SK-N-SH (cell line): ENCODE measurements at regions not wholly inside any gene's neighbourhood (a gene's known extent, or its start where the extent isn't known, plus 50 kb on each side); places are given as distances from the start of the nearest gene placed in this dataset.

Source experiments
- CTCF ChIA-PET: fragments of 300-600, 350-600 bp; formaldehyde crosslinking; extraction: SDS; loops from one replicate; lab custom pipeline; 2021; lab: Yijun Ruan, JAX
- POLR2A ChIA-PET: fragments of 350-600 bp; sonication (Branson Sonifier 250); formaldehyde crosslinking; extraction: SDS; loops from one replicate; lab custom pipeline; 2020; ENCODE audit warnings: antibody characterized with exemption, inconsistent platforms; lab: Yijun Ruan, JAX
- DNase-seq: peaks from one replicate; pipeline ENCODE4 v3.0.0; 2012
- H2AFZ ChIP-seq: fragments of 200-600 bp; sonication (generic); 2 replicates; pipeline ENCODE4 v1.8.1; 2016; ENCODE audit warnings: antibody characterized with exemption, mild to moderate bottlenecking, low read depth
- H3F3A ChIP-seq: fragments of 200-600 bp; sonication (generic); replicated peaks from 2 replicates; pipeline ENCODE3; 2016; ENCODE audit warnings: antibody characterized with exemption, mild to moderate bottlenecking; ENCODE audit not compliant: insufficient read depth
- H3K27ac ChIP-seq, 2 experiments: fragments of 200-500 bp in 1 of 2; fragments of 200-600 bp in 1 of 2; sonication (Bioruptor generic) in 1 of 2; sonication (generic), shearing (Covaris generic) in 1 of 2; 2 replicates each; pipeline versions ENCODE4 v1.5.1 to v1.6.1; 2014 to 2016; ENCODE audit warnings: low read depth in 2 of 2, inconsistent platforms in 1 of 2, low read length in 1 of 2, mild to moderate bottlenecking in 1 of 2, mixed read lengths in 1 of 2
- H3K27me3 ChIP-seq: fragments of 200-600 bp; sonication (generic), shearing (Covaris generic); 2 replicates; pipeline ENCODE4 v1.6.1; 2016; ENCODE audit warnings: mixed run types; ENCODE audit not compliant: insufficient read depth
- H3K36me3 ChIP-seq, 2 experiments: fragments of 200-500 bp in 1 of 2; fragments of 200-600 bp in 1 of 2; sonication (Bioruptor generic) in 1 of 2; sonication (generic) in 1 of 2; replicated peaks in 1 of 2; 2 replicates each; pipeline versions ENCODE3 to v1.5.1; 2014 to 2016; ENCODE audit warnings: low read length in 1 of 2, mild to moderate bottlenecking in 1 of 2; ENCODE audit not compliant: insufficient read depth in 2 of 2, control insufficient read depth in 1 of 2
- H3K4me1 ChIP-seq, 2 experiments: fragments of 200-500 bp in 1 of 2; fragments of 200-600 bp in 1 of 2; sonication (Bioruptor generic) in 1 of 2; sonication (generic), shearing (Covaris generic) in 1 of 2; 2 replicates each; pipeline versions ENCODE4 v1.5.1 to v1.6.1; 2014 to 2016; ENCODE audit warnings: low read depth in 1 of 2, low read length in 1 of 2, mixed run types in 1 of 2; ENCODE audit not compliant: insufficient read depth in 2 of 2, control insufficient read depth in 1 of 2
- H3K4me2 ChIP-seq: fragments of 200-600 bp; sonication (generic), shearing (Covaris generic); 2 replicates; pipeline ENCODE4 v1.6.1; 2017; ENCODE audit warnings: mixed run types
- H3K4me3 ChIP-seq, 2 experiments: fragments of 200-500 bp in 1 of 2; fragments of 200-600 bp in 1 of 2; sonication (Bioruptor generic) in 1 of 2; sonication (generic), shearing (Covaris generic) in 1 of 2; 2 replicates each; pipeline versions ENCODE4 v1.5.1 to v1.8.1; 2014 to 2016; ENCODE audit warnings: low read depth in 2 of 2, inconsistent platforms in 1 of 2, low read length in 1 of 2, mild to moderate bottlenecking in 1 of 2, mixed read lengths in 1 of 2, moderate library complexity in 1 of 2
- H3K79me2 ChIP-seq: fragments of 200-600 bp; sonication (generic); 2 replicates; pipeline ENCODE4 v1.8.1; 2017; ENCODE audit warnings: mild to moderate bottlenecking; ENCODE audit not compliant: insufficient read depth
- H3K9ac ChIP-seq: fragments of 200-600 bp; sonication (generic); 2 replicates; pipeline ENCODE4 v1.6.1; 2017; ENCODE audit warnings: mixed run types
- H3K9me2 ChIP-seq: fragments of 200-600 bp; sonication (generic); 2 replicates; pipeline ENCODE4 v1.6.1; 2017; ENCODE audit warnings: mixed run types
- H3K9me3 ChIP-seq: fragments of 200-600 bp; sonication (generic); 2 replicates; pipeline ENCODE4 v1.6.1; 2017; ENCODE audit warnings: mixed run types, mild to moderate bottlenecking, moderate library complexity
- H4K20me1 ChIP-seq: fragments of 200-600 bp; sonication (generic); 2 replicates; pipeline ENCODE4 v1.6.1; 2017; ENCODE audit warnings: mild to moderate bottlenecking, mixed run types; ENCODE audit not compliant: insufficient read depth
- CHD2 ChIP-seq: fragments of 150-350 bp; IDR thresholded peaks from 2 replicates; pipeline ENCODE4 v1.6.1; 2018; ENCODE audit warnings: low read length; ENCODE audit not compliant: partially characterized antibody
- ELF1 ChIP-seq: IDR thresholded peaks from 2 replicates; pipeline ENCODE4 v1.4.0; 2012
- FOSL2 ChIP-seq: IDR thresholded peaks from 2 replicates; pipeline ENCODE4 v1.4.0; 2012; ENCODE audit warnings: low read depth, mild to moderate bottlenecking, moderate library complexity, borderline replicate concordance
- FOXJ3 ChIP-seq: sonication (generic); formaldehyde crosslinking; IDR thresholded peaks from 2 replicates; pipeline ENCODE4 v1.5.1; 2020; ENCODE audit warnings: mild to moderate bottlenecking, missing genetic modification reagents
- IRF3 ChIP-seq: fragments of 150-350 bp; IDR thresholded peaks from 2 replicates; pipeline ENCODE4 v1.6.1; 2016; ENCODE audit warnings: mild to moderate bottlenecking, low read depth, low read length
- JUND ChIP-seq: IDR thresholded peaks from 2 replicates; pipeline ENCODE4 v1.4.0; 2012
- MAX ChIP-seq: IDR thresholded peaks from 2 replicates; pipeline ENCODE4 v1.4.0; 2012; ENCODE audit warnings: low read depth
- MXI1 ChIP-seq: IDR thresholded peaks from 2 replicates; pipeline ENCODE4 v1.6.1; 2012; ENCODE audit warnings: mild to moderate bottlenecking, low read depth, low read length, improper control_type of control experiment
- PBX3 ChIP-seq: IDR thresholded peaks from 2 replicates; pipeline ENCODE4; 2012
- REST ChIP-seq: IDR thresholded peaks from 2 replicates; pipeline ENCODE4 v1.6.1; 2012; ENCODE audit warnings: mild to moderate bottlenecking, low read depth, low read length, moderate library complexity
- RFX5 ChIP-seq: IDR thresholded peaks from 2 replicates; pipeline ENCODE4 v1.6.1; 2012; ENCODE audit warnings: mild to moderate bottlenecking, improper control_type of control experiment, low read length
- SIN3A ChIP-seq: IDR thresholded peaks from 2 replicates; pipeline ENCODE4 v1.6.1; 2012; ENCODE audit warnings: low read depth, mild to moderate bottlenecking, low read length, moderate library complexity, borderline replicate concordance
- USF1 ChIP-seq: IDR thresholded peaks from 2 replicates; pipeline ENCODE4 v1.4.0; 2012; ENCODE audit warnings: low read depth, borderline replicate concordance
- USF2 ChIP-seq: fragments of 150-350 bp; IDR thresholded peaks from 2 replicates; pipeline ENCODE4 v1.6.1; 2017; ENCODE audit warnings: antibody characterized with exemption, low read length, low read depth, borderline replicate concordance
- YY1 ChIP-seq: IDR thresholded peaks from 2 replicates; pipeline ENCODE4 v1.4.0; 2012; ENCODE audit warnings: low read depth, mild to moderate bottlenecking
- ZBTB33 ChIP-seq: IDR thresholded peaks from 2 replicates; pipeline ENCODE4 v1.4.0; 2012; ENCODE audit warnings: low read depth, borderline replicate concordance
- WGBS: methylation state at CpG from one replicate; pipeline ENCODE4 v1.1.6; 2017; ENCODE audit warnings: low lambda C conversion rate; 5-methylcytosine and 5-hydroxymethylcytosine counted together

GRCh38 chr22:49705972-49706352, 121.7 kb downstream of the BRD1 start:
- Histone ChIP-seq H3K9ac (no peak overlapping the region), H3K9me2 (no peaks in the 10 kb centered on the region), H3K36me3 (no peaks in the 10 kb centered on the region), H3K4me3 (no peak overlapping the region)
- WGBS = 67% methylated on average over 8 of the region's 13 CpGs
- TF ChIP-seq FOSL2 = no peak
- TF ChIP-seq, all 33 proteins: peak for 0
- Histone ChIP-seq H4K20me1 (no peaks in the 10 kb centered on the region), H3K27me3 (no peaks in the 10 kb centered on the region), H3K9me3 (no peaks in the 10 kb centered on the region), H3K4me2 (no peak overlapping the region), H3F3A (no peaks in the 10 kb centered on the region), H3K79me2 (no peaks in the 10 kb centered on the region), H3K4me1 (peaks cover 0 to 17% of the 10 kb centered on the region in 2 experiments; a peak in 1 of 4 replicates), H3K27ac (no peak overlapping the region), H2AFZ (no peak overlapping the region)
- no peak for DNase-seq
- ChIA-PET POLR2A (no interaction called here), CTCF (no interaction called here)

- Histone ChIP-seq H4K20me1 (no peaks in the 10 kb centered on the region), H3K79me2 (no peaks in the 10 kb centered on the region), H3K4me1 (peaks cover 0 to 17% of the 10 kb centered on the region in 2 experiments; a peak in 1 of 4 replicates), H3K9me3 (no peaks in the 10 kb centered on the region), H3K27me3 (no peaks in the 10 kb centered on the region), H3K36me3 (no peaks in the 10 kb centered on the region), H3K9me2 (no peaks in the 10 kb centered on the region), H3F3A (no peaks in the 10 kb centered on the region), H3K4me3 (no peak overlapping the region), H3K9ac (no peak overlapping the region), H3K27ac (peak overlapping the region in 1 of 2 experiments; percentile 22; a peak in 1 of 4 replicates), H3K4me2 (no peak overlapping the region), H2AFZ (no peak overlapping the region)
- POLR2A ChIA-PET = no interaction called here
- no peak for DNase-seq
- WGBS = 36% methylated on average over 20 of the region's 22 CpGs
- CTCF ChIA-PET = interaction anchor here (1.0 to 1.3 kb wide), 3 partner anchors 16 to 21 kb away, joined by 3 read pairs; no protein-coding TSS in a partner anchor
- TF ChIP-seq MAX (no peak), FOSL2 (no peak), USF1 (no peak), RFX5 (no peak), MXI1 (no peak), YY1 (no peak), USF2 (no peak), ZBTB33 (no peak), IRF3 (no peak), SIN3A (no peak), ELF1 (no peak), CHD2 (no peak), PBX3 (no peak), FOXJ3 (CRISPR knock-in tag) (no peak), REST (no peak), JUND (no peak)
These were observed 122.3 kb downstream of the BRD1 start for GRCh38 chr22:49705216-49705971.
